Spleen (tissue), 7 donors: ENCODE measurements at regions not wholly inside any gene's neighbourhood (a gene's known extent, or its start where the extent isn't known, plus 50 kb on each side); places are given as distances from the start of the nearest gene placed in this dataset.

ENCODE experiments used
- POLR2A ChIP-seq, 3 donors: fragments of 450-650 bp; IDR thresholded peaks; one replicate each; pipeline ENCODE4 v1.5.1; 2017; ENCODE audit warnings: antibody characterized with exemption in 3 of 3, mild to moderate bottlenecking in 1 of 3
- TF ChIP-seq, protein P1 (sequence below), 11 experiments: fragments of 200-600 bp in 7 of 11; fragments of 450-650 bp in 4 of 11; sonication (generic) in 4 of 11; IDR thresholded peaks in 8 of 11; conservative IDR thresholded peaks in 3 of 11; 1 replicate in 7 of 11; 2 replicates in 4 of 11; pipeline versions ENCODE4 v1.4.0 to v1.8.0; 2016 to 2021; ENCODE audit warnings: antibody characterized with exemption in 11 of 11, inconsistent platforms in 4 of 11, mild to moderate bottlenecking in 1 of 11
- donor health status: DM: no; HTN: no; CAD: no; lungs with moderate emphysema.
- donor health status: DM: no; HTN: no; CAD: no.
- donor health status: DM: no; HTN: no; CAD: no.

DNA sequence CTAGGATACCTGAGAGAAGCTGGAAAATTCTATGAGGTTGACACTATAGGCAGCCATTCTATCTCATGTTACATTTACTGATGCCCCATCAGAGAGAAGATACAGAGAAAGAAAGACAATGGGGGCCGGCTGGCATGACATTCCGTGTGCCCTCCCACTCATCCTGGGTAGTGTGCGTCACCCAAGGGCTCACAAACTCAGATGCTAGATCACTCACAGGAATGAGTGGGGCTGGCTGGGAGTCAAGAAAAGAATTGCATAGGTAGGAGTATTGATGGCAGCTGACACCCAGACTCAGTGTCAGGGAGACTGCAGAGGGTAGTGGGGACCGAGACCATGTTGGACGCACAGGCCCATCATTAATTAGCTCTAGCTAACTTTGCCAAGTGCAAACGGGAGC lies 1113.5 kb upstream of the AUTS2 start:
- TF ChIP-seq POLR2A (IDR thresholded peaks at IDR 0.05): no peak
- TF ChIP-seq, protein P1, sequence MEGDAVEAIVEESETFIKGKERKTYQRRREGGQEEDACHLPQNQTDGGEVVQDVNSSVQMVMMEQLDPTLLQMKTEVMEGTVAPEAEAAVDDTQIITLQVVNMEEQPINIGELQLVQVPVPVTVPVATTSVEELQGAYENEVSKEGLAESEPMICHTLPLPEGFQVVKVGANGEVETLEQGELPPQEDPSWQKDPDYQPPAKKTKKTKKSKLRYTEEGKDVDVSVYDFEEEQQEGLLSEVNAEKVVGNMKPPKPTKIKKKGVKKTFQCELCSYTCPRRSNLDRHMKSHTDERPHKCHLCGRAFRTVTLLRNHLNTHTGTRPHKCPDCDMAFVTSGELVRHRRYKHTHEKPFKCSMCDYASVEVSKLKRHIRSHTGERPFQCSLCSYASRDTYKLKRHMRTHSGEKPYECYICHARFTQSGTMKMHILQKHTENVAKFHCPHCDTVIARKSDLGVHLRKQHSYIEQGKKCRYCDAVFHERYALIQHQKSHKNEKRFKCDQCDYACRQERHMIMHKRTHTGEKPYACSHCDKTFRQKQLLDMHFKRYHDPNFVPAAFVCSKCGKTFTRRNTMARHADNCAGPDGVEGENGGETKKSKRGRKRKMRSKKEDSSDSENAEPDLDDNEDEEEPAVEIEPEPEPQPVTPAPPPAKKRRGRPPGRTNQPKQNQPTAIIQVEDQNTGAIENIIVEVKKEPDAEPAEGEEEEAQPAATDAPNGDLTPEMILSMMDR (IDR thresholded peaks at IDR 0.05 in 8 of 11, conservative IDR thresholded peaks at IDR 0.05 in 3 of 11): no peak
